ENCODE measurements at regions not wholly inside any gene's neighbourhood (a gene's known extent, or its start where the extent isn't known, plus 50 kb on each side); places are given as distances from the start of the nearest gene placed in this dataset.

- Histone ChIP-seq H3K4me2 (ENCODE audit: low read depth, low read length, poor library complexity, severe bottlenecking) (no peak overlapping the region), H3K27ac (ENCODE audit: low read depth, low read length) (no peak overlapping the region), H3K4me3 (ENCODE audit: insufficient read depth, low read length, poor library complexity, severe bottlenecking) (no peak overlapping the region), H3K79me2 (ENCODE audit: insufficient read depth, low read length) (no peaks in the 10 kb centered on the region), H3K27me3 (ENCODE audit: low read length) (no peaks in the 10 kb centered on the region), H3K9me3 (ENCODE audit: insufficient read depth, low read length) (no peaks in the 10 kb centered on the region), H2AFZ (ENCODE audit: low read depth, low read length, severe bottlenecking) (no peak overlapping the region), H4K20me1 (ENCODE audit: low read depth, low read length) (no peaks in the 10 kb centered on the region), H3F3A (ENCODE audit: insufficient read depth) (no peaks in the 10 kb centered on the region), H3K36me3 (ENCODE audit: low read length) (no peaks in the 10 kb centered on the region), H3K9me2 (replicated peaks; ENCODE audit: insufficient read depth, low read length) (no peaks in the 10 kb centered on the region), H3K9ac (ENCODE audit: low read length) (no peak overlapping the region)
- TF ChIP-seq CTCF (IDR thresholded peaks at IDR 0.05; ENCODE audit: insufficient read depth, low read length, poor library complexity, severe bottlenecking) (no peak), EZH2phosphoT487 (conservative IDR thresholded peaks at IDR 0.05; ENCODE audit: low read length) (no peak)
Observed at GRCh38 chr5:67577424-67577823, 380.8 kb upstream of the CD180 start.

- no peaks in the 10 kb centered on the region for H3K36me3 ChIP-seq (ENCODE audit: low read length)
- H3K4me3 ChIP-seq (ENCODE audit: insufficient read depth, low read length, poor library complexity, severe bottlenecking) = no peak overlapping the region
- no peaks in the 10 kb centered on the region for H3K27me3 ChIP-seq (ENCODE audit: low read length)
- no peak overlapping the region for H3K4me2 ChIP-seq (ENCODE audit: low read depth, low read length, poor library complexity, severe bottlenecking)
- H3K9me2 ChIP-seq (replicated peaks; ENCODE audit: insufficient read depth, low read length) = no peaks in the 10 kb centered on the region
- H2AFZ ChIP-seq (ENCODE audit: low read depth, low read length, severe bottlenecking) = no peak overlapping the region
- H3K79me2 ChIP-seq (ENCODE audit: insufficient read depth, low read length) = no peaks in the 10 kb centered on the region
- no peaks in the 10 kb centered on the region for H3F3A ChIP-seq (ENCODE audit: insufficient read depth)
- TF ChIP-seq CTCF (IDR thresholded peaks at IDR 0.05; ENCODE audit: insufficient read depth, low read length, poor library complexity, severe bottlenecking) (no peak), EZH2phosphoT487 (conservative IDR thresholded peaks at IDR 0.05; ENCODE audit: low read length) (no peak)
- H3K9me3 ChIP-seq (ENCODE audit: insufficient read depth, low read length) = no peaks in the 10 kb centered on the region
- no peak overlapping the region for H3K27ac ChIP-seq (ENCODE audit: low read depth, low read length)
- H4K20me1 ChIP-seq (ENCODE audit: low read depth, low read length) = no peaks in the 10 kb centered on the region
- H3K9ac ChIP-seq (ENCODE audit: low read length) = no peak overlapping the region
Observed at GRCh38 chr5:67576112-67576511, 379.5 kb upstream of the CD180 start.

GRCh38 chr5:67575087-67575486, 378.5 kb upstream of the CD180 start:
- no peaks in the 10 kb centered on the region for H3K79me2 ChIP-seq (ENCODE audit: insufficient read depth, low read length)
- no peaks in the 10 kb centered on the region for H4K20me1 ChIP-seq (ENCODE audit: low read depth, low read length)
- no peak overlapping the region for H3K9ac ChIP-seq (ENCODE audit: low read length)
- no peak overlapping the region for H3K27ac ChIP-seq (ENCODE audit: low read depth, low read length)
- TF ChIP-seq CTCF (IDR thresholded peaks at IDR 0.05; ENCODE audit: insufficient read depth, low read length, poor library complexity, severe bottlenecking) (no peak), EZH2phosphoT487 (conservative IDR thresholded peaks at IDR 0.05; ENCODE audit: low read length) (no peak)
- H3K4me3 ChIP-seq (ENCODE audit: insufficient read depth, low read length, poor library complexity, severe bottlenecking) = no peak overlapping the region
- H3K9me2 ChIP-seq (replicated peaks; ENCODE audit: insufficient read depth, low read length) = no peaks in the 10 kb centered on the region
- H3K4me2 ChIP-seq (ENCODE audit: low read depth, low read length, poor library complexity, severe bottlenecking) = no peak overlapping the region
- H2AFZ ChIP-seq (ENCODE audit: low read depth, low read length, severe bottlenecking) = no peak overlapping the region
- H3K36me3 ChIP-seq (ENCODE audit: low read length) = no peaks in the 10 kb centered on the region
- H3F3A ChIP-seq (ENCODE audit: insufficient read depth) = no peaks in the 10 kb centered on the region
- no peaks in the 10 kb centered on the region for H3K9me3 ChIP-seq (ENCODE audit: insufficient read depth, low read length)
- H3K27me3 ChIP-seq (ENCODE audit: low read length) = no peaks in the 10 kb centered on the region
